Gastroesophageal sphincter (tissue), 4 donors: ENCODE measurements at regions not wholly inside any gene's neighbourhood (a gene's known extent, or its start where the extent isn't known, plus 50 kb on each side); places are given as distances from the start of the nearest gene placed in this dataset.

ENCODE experiments used
- ATAC-seq: fragments of 150-250 bp; one replicate; pipeline ENCODE4 v1.9.1; 2016; ENCODE audit warnings: mild to moderate bottlenecking, moderate library complexity
- H3K27ac ChIP-seq, 4 donors: fragments of 200-600 bp; sonication (generic) in 3 of 4; 1 replicate in 3 of 4; 2 replicates in 1 of 4; pipeline ENCODE4 v1.5.1; 2016 to 2019
- H3K27me3 ChIP-seq: fragments of 200-600 bp; sonication (generic); one replicate; pipeline ENCODE4 v1.5.1; 2019
- H3K36me3 ChIP-seq, 2 donors: fragments of 200-600 bp; sonication (generic); one replicate each; pipeline ENCODE4 v1.5.1; 2019; ENCODE audit warnings: control low read depth in 1 of 2
- H3K4me1 ChIP-seq, 3 donors: fragments of 200-600 bp; sonication (generic); 1 replicate in 2 of 3; 2 replicates in 1 of 3; pipeline ENCODE4 v1.5.1; 2016 to 2019; ENCODE audit warnings: control low read depth in 2 of 3
- H3K4me3 ChIP-seq, 2 donors: fragments of 200-600 bp; sonication (generic); one replicate each; pipeline ENCODE4 v1.5.1; 2019; ENCODE audit warnings: mild to moderate bottlenecking in 1 of 2, moderate library complexity in 1 of 2
- H3K9me3 ChIP-seq, 3 donors: fragments of 200-600 bp; sonication (generic); one replicate each; pipeline ENCODE4 v1.5.1; 2017 to 2019; ENCODE audit warnings: control low read depth in 2 of 3
- EP300 ChIP-seq: sonication (generic); formaldehyde crosslinking; IDR thresholded peaks from one replicate; pipeline ENCODE4 v1.6.1; 2017; ENCODE audit warnings: antibody characterized with exemption, mild to moderate bottlenecking
- POLR2A ChIP-seq, 2 donors: fragments of 450-650 bp; IDR thresholded peaks; one replicate each; pipeline ENCODE4 v1.6.1; 2017; ENCODE audit warnings: antibody characterized with exemption in 2 of 2, mild to moderate bottlenecking in 2 of 2, moderate library complexity in 1 of 2
- POLR2AphosphoS5 ChIP-seq: sonication (generic); formaldehyde crosslinking; IDR thresholded peaks from one replicate; pipeline ENCODE4 v1.6.1; 2017; ENCODE audit warnings: antibody characterized with exemption
- WGBS, 2 donors: methylation state at CpG; one replicate each; pipeline ENCODE4 v1.1.5; 2018; ENCODE audit warnings: low coverage in 1 of 2; 5-methylcytosine and 5-hydroxymethylcytosine counted together
- TF ChIP-seq, protein P1 (sequence below), 4 experiments: fragments of 200-600 bp in 2 of 4; fragments of 450-650 bp in 2 of 4; sonication (generic) in 1 of 4; IDR thresholded peaks; one replicate each; pipeline ENCODE4 v1.5.1; 2017 to 2019; ENCODE audit warnings: antibody characterized with exemption in 4 of 4, mild to moderate bottlenecking in 2 of 4, moderate library complexity in 2 of 4

DNA sequence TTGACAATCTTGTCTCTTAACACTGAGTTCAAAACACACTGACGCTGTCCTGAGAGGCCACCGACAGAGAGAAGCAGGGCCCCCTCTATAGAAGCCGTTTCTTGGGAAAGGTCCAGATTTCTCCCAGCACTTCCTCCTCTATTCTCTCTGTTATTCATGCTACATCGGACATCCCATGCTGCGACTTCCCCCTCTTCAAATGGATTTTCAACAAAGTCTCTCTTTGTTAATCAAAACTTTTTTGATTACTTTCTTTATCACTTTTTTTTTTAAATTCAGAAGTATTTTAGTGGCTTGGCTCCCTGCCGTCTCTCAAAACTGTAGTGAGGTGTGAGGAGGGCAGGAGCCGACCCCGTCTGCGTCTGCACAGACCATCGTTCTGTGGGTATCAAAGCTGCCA lies 298.9 kb upstream of the PITRM1 start:
- Histone ChIP-seq H3K4me3 (no peak overlapping the region), H3K36me3 (no peaks in the 10 kb centered on the region), H3K4me1 (peaks cover 15 to 71% (median 31%) of the 10 kb centered on the region in 3 donors), H3K27me3 (no peaks in the 10 kb centered on the region), H3K27ac (peak overlapping the region; percentile 89 to 99 (median 92)), H3K9me3 (no peaks in the 10 kb centered on the region)
- TF ChIP-seq, protein P1, sequence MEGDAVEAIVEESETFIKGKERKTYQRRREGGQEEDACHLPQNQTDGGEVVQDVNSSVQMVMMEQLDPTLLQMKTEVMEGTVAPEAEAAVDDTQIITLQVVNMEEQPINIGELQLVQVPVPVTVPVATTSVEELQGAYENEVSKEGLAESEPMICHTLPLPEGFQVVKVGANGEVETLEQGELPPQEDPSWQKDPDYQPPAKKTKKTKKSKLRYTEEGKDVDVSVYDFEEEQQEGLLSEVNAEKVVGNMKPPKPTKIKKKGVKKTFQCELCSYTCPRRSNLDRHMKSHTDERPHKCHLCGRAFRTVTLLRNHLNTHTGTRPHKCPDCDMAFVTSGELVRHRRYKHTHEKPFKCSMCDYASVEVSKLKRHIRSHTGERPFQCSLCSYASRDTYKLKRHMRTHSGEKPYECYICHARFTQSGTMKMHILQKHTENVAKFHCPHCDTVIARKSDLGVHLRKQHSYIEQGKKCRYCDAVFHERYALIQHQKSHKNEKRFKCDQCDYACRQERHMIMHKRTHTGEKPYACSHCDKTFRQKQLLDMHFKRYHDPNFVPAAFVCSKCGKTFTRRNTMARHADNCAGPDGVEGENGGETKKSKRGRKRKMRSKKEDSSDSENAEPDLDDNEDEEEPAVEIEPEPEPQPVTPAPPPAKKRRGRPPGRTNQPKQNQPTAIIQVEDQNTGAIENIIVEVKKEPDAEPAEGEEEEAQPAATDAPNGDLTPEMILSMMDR (IDR thresholded peaks at IDR 0.05): no peak
- TF ChIP-seq POLR2AphosphoS5: no peak
- TF ChIP-seq EP300: no peak
- no peak for TF ChIP-seq POLR2A (IDR thresholded peaks at IDR 0.05)
- 59 to 72% methylated on average over 6 to 10 of the region's 10 CpGs for WGBS, 2 donors
- ATAC-seq: no peak

DNA sequence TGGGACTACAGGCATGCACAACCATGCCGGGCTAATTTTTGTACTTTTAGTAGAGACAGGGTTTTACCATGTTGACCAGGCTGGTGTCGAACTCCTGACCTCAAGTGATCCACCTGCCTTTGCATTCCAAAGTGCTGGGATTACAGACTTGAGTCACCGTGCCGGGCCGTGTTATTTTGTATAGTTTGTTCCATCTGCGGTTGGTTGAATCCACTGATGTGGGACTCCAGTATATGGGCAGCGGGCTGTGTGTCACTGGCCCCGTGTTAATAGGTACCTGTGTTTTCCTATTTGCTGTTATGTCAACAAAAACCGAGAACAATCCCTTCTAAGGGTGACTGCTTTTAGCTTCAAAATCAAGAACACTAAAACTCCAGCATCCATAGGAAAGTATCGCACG lies 297.6 kb upstream of the PITRM1 start:
- no peaks in the 10 kb centered on the region for H3K9me3 ChIP-seq
- WGBS, 2 donors: 100% methylated on average over 1 to 5 of the region's 11 CpGs
- H3K4me1 ChIP-seq: peaks cover 15 to 79% (median 37%) of the 10 kb centered on the region in 3 donors
- H3K4me3 ChIP-seq: no peak overlapping the region
- no peak for ATAC-seq
- H3K27me3 ChIP-seq: no peaks in the 10 kb centered on the region
- no peaks in the 10 kb centered on the region for H3K36me3 ChIP-seq
- TF ChIP-seq, protein P1 (IDR thresholded peaks at IDR 0.05): no peak
- TF ChIP-seq POLR2AphosphoS5: no peak
- no peak for TF ChIP-seq POLR2A (IDR thresholded peaks at IDR 0.05)
- no peak for TF ChIP-seq EP300
- H3K27ac ChIP-seq: peak overlapping the region; percentile 32 to 92 (median 90)

DNA sequence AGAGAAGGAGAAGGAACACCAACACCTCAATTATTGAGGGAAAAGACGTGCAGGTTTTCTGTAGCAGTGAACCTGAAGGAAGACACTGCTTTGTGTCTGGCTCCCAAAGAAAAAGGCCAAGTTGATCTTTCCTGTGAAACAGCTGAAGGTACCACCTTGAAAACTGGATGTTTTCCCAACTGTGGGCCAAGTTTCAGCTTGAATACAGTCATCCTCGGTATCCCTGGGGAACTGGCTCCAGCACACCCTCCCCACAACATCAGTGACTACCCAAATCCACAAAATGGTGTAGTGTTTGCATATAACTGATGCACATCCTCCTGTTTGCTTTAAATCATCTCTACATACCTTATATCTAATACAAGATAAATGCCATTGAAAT lies 297.0 kb upstream of the PITRM1 start:
- TF ChIP-seq POLR2AphosphoS5: no peak
- TF ChIP-seq EP300: no peak
- TF ChIP-seq POLR2A (IDR thresholded peaks at IDR 0.05): no peak
- TF ChIP-seq, protein P1 (IDR thresholded peaks at IDR 0.05): no peak
- Histone ChIP-seq H3K36me3 (no peaks in the 10 kb centered on the region), H3K9me3 (no peaks in the 10 kb centered on the region), H3K27me3 (no peaks in the 10 kb centered on the region), H3K4me1 (peaks cover 15 to 85% (median 37%) of the 10 kb centered on the region in 3 donors), H3K4me3 (no peak overlapping the region), H3K27ac (peak overlapping the region; percentile 89 to 97 (median 92))
- WGBS, 2 donors: 65 to 67% methylated on average over 2 of the region's 2 CpGs
- ATAC-seq: no peak

DNA sequence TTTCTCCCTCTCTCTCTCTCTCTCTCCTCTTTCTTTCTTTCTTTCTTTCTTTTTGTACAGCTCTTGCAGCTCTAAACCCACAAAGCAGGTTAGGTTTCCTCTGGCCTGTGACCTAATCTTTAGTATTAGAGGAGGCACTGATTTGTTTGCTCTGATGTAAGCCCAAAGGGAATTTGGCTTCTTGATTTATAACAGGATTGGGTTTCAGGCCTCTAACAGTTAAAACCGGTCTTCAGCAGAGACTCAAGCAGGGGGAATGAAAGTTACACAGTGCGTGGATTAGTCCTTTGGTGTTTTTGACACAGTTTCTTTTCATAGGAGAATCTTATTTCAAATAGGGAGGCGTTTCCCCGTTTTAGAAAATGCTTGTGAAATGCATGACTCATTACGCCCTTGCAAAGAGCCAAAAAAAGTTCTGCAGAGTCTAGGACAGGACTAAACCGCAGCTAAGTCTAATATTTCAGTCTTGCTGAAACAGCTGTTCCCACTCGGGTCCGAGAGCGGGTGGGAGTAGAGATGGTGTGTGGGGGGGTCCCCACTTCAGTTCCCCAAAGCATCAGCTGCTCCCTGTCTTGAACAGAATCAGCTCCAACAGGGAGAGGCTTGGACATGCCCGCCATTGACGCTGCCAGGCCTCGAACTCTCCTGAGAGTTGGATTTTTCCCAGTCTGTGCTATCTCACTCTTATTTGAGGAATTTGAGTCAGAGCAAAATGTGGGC lies 296.5 kb upstream of the PITRM1 start:
- ATAC-seq: peak; percentile 64
- no peaks in the 10 kb centered on the region for H3K36me3 ChIP-seq
- no peaks in the 10 kb centered on the region for H3K27me3 ChIP-seq
- H3K9me3 ChIP-seq: no peaks in the 10 kb centered on the region
- 3% methylated on average over 5 to 6 of the region's 12 CpGs for WGBS, 2 donors
- H3K4me1 ChIP-seq: peaks cover 15 to 85% (median 37%) of the 10 kb centered on the region in 3 donors
- TF ChIP-seq POLR2AphosphoS5 (peak; percentile 89), POLR2A (IDR thresholded peaks at IDR 0.05) (peak; percentile 43 to 48)
- TF ChIP-seq, protein P1 (IDR thresholded peaks at IDR 0.05): no peak
- peak overlapping the region; percentile 89 to 97 (median 92) for H3K27ac ChIP-seq
- no peak overlapping the region for H3K4me3 ChIP-seq
